Mucosa of descending colon (tissue), 3 donors: ENCODE measurements at regions not wholly inside any gene's neighbourhood (a gene's known extent, or its start where the extent isn't known, plus 50 kb on each side); places are given as distances from the start of the nearest gene placed in this dataset.

Experiments
- ATAC-seq: fragments of 200-7000 bp; cut with Tn5 transposase; one replicate; pipeline ENCODE4 v1.9.1; 2020; ENCODE audit warnings: mild to moderate bottlenecking, moderate library complexity
- DNase-seq, 3 donors: peaks; one replicate each; pipeline ENCODE4 v3.0.0-alpha.2; 2020
- H3K36me3 ChIP-seq: fragments of 200-600 bp; one replicate; pipeline ENCODE4 v1.8.0; 2021; ENCODE audit warnings: low read depth, mild to moderate bottlenecking
- H3K4me1 ChIP-seq: fragments of 200-600 bp; one replicate; pipeline ENCODE4 v1.8.0; 2021; ENCODE audit warnings: low read depth, mild to moderate bottlenecking
- H3K4me3 ChIP-seq: fragments of 200-600 bp; one replicate; pipeline ENCODE4 v1.8.0; 2021; ENCODE audit warnings: mild to moderate bottlenecking
- H3K9me3 ChIP-seq: fragments of 200-600 bp; one replicate; pipeline ENCODE4 v1.8.0; 2021; ENCODE audit warnings: mild to moderate bottlenecking
- intact Hi-C, 2 donors: fragments of 100-400 bp; cut with DNase I in 1 of 2; cut with micrococcal nuclease in 1 of 2; formaldehyde crosslinking; loops; one replicate each; pipeline versions ENCODE4 v1.11.0 to v1.11.1; 2022; cut with DNase I, micrococcal nuclease
- TF ChIP-seq, protein P1 (sequence below): fragments of 200-600 bp; IDR thresholded peaks from one replicate; pipeline ENCODE4 v1.8.0; 2022; ENCODE audit warnings: antibody characterized with exemption, mild to moderate bottlenecking
- donor health status: DM: no; HTN: no; CAD: no; lungs with moderate emphysema.
- donor health status: DM: no; HTN: no; CAD: no.
- donor health status: DM: no; HTN: yes; CAD: no.

- Histone ChIP-seq H3K4me3 (no peak overlapping the region), H3K4me1 (no peaks in the 10 kb centered on the region), H3K36me3 (no peaks in the 10 kb centered on the region), H3K9me3 (no peaks in the 10 kb centered on the region)
- ATAC-seq (no peak), DNase-seq (no peak)
- TF ChIP-seq, protein P1, sequence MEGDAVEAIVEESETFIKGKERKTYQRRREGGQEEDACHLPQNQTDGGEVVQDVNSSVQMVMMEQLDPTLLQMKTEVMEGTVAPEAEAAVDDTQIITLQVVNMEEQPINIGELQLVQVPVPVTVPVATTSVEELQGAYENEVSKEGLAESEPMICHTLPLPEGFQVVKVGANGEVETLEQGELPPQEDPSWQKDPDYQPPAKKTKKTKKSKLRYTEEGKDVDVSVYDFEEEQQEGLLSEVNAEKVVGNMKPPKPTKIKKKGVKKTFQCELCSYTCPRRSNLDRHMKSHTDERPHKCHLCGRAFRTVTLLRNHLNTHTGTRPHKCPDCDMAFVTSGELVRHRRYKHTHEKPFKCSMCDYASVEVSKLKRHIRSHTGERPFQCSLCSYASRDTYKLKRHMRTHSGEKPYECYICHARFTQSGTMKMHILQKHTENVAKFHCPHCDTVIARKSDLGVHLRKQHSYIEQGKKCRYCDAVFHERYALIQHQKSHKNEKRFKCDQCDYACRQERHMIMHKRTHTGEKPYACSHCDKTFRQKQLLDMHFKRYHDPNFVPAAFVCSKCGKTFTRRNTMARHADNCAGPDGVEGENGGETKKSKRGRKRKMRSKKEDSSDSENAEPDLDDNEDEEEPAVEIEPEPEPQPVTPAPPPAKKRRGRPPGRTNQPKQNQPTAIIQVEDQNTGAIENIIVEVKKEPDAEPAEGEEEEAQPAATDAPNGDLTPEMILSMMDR: no peak
- intact Hi-C loops: no loop called here
Measured at GRCh38 chr16:11450136-11450535, 104.9 kb downstream of the RMI2 start.

GRCh38 chr16:11452298-11452697 is 107.0 kb downstream of the RMI2 start:
- TF ChIP-seq, protein P1: no peak
- no peak overlapping the region for H3K4me3 ChIP-seq
- no peaks in the 10 kb centered on the region for H3K4me1 ChIP-seq
- ATAC-seq (no peak), DNase-seq (no peak)
- H3K36me3 ChIP-seq: no peaks in the 10 kb centered on the region
- H3K9me3 ChIP-seq: no peaks in the 10 kb centered on the region
- intact Hi-C loops: no loop called here

- ATAC-seq (no peak), DNase-seq (no peak)
- no peaks in the 10 kb centered on the region for H3K36me3 ChIP-seq
- TF ChIP-seq, protein P1: no peak
- intact Hi-C loops: no loop called here
- H3K4me3 ChIP-seq: no peak overlapping the region
- H3K9me3 ChIP-seq: no peaks in the 10 kb centered on the region
- H3K4me1 ChIP-seq: no peaks in the 10 kb centered on the region
Measured at GRCh38 chr16:11452746-11453389, 107.6 kb downstream of the RMI2 start.

GRCh38 chr16:11456741-11457140 is 111.5 kb downstream of the RMI2 start:
- H3K36me3 ChIP-seq: no peaks in the 10 kb centered on the region
- H3K4me3 ChIP-seq: no peak overlapping the region
- no peaks in the 10 kb centered on the region for H3K9me3 ChIP-seq
- DNase-seq: no peak
- intact Hi-C loops: no loop called here
- TF ChIP-seq, protein P1: no peak
- no peaks in the 10 kb centered on the region for H3K4me1 ChIP-seq
- no peak for ATAC-seq

- intact Hi-C loops: no loop called here
- no peak for ATAC-seq
- no peak for DNase-seq
Measured at GRCh38 chr16:11459722-11460121, 114.5 kb downstream of the RMI2 start.

More at GRCh38 chr16:11459722-11460121, 114.5 kb downstream of the RMI2 start:
- no peaks in the 10 kb centered on the region for H3K36me3 ChIP-seq
- TF ChIP-seq, protein P1: no peak
- no peaks in the 10 kb centered on the region for H3K9me3 ChIP-seq
- no peak overlapping the region for H3K4me3 ChIP-seq
- no peaks in the 10 kb centered on the region for H3K4me1 ChIP-seq
